ENCODE measurements at regions not wholly inside any gene's neighbourhood (a gene's known extent, or its start where the extent isn't known, plus 50 kb on each side); places are given as distances from the start of the nearest gene placed in this dataset.

DNA sequence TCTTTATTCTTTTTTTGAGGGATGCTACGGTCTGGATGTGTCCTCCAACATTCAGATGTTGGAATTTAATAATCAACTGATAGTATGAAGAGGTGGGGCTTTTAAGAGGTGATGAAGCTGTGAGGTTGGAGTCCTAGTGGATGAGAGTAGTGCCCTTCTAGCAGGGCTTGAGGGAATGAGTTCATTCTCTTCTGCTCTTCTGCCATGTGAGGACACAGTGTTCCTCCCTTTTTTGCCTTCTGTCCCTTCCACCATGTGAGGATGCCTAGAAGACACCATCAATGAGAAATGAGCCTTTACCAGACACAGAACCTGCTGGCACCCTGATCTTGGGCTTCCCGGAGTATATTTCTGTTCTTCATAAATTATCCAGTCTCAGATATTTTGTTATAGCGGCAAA is 82.1 kb upstream of the MLIP start:
- DNase-seq (ENCODE audit: low read depth), result no peak
- no peak overlapping the region for H3K4me3 ChIP-seq (ENCODE audit: low read depth, low read length)
- no peak for TF ChIP-seq CTCF (IDR thresholded peaks at IDR 0.05; ENCODE audit: insufficient read depth, low read length)

DNA sequence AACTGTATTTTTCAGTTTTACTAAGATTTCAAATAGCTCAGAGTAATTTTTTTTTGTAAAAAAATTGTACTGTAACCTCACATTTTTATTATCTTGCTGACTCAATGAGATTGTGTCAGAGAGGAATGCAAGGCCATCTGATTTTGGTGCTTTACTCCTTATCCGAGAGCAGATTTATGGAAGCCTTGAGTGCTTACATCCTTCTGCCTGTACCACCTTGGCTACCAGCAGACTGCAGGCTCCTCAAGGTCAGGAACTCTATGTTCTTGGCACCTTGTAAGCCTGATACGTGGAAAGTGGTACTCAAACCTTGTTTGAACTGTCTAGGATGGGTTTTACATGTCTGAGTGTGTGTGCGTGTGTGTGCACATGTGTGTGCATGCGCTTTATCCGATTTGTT is 80.1 kb upstream of the MLIP start:
- no peak overlapping the region for H3K4me3 ChIP-seq (ENCODE audit: low read depth, low read length)
- TF ChIP-seq CTCF (IDR thresholded peaks at IDR 0.05; ENCODE audit: insufficient read depth, low read length), result no peak
- no peak for DNase-seq (ENCODE audit: low read depth)

- H3K4me3 ChIP-seq (ENCODE audit: low read depth, low read length), result no peak overlapping the region
- TF ChIP-seq CTCF (IDR thresholded peaks at IDR 0.05; ENCODE audit: insufficient read depth, low read length), result no peak
- no peak for DNase-seq (ENCODE audit: low read depth)
Observed at GRCh38 chr6:54037277-54037779, 73.9 kb upstream of the MLIP start.

- TF ChIP-seq CTCF (IDR thresholded peaks at IDR 0.05; ENCODE audit: insufficient read depth, low read length), result no peak
- DNase-seq (ENCODE audit: low read depth), result no peak
- no peak overlapping the region for H3K4me3 ChIP-seq (ENCODE audit: low read depth, low read length)
Observed at GRCh38 chr6:54040545-54040944, 70.7 kb upstream of the MLIP start.

- no peak for DNase-seq (ENCODE audit: low read depth)
- no peak for TF ChIP-seq CTCF (IDR thresholded peaks at IDR 0.05; ENCODE audit: insufficient read depth, low read length)
- H3K4me3 ChIP-seq (ENCODE audit: low read depth, low read length), result no peak overlapping the region
Observed at GRCh38 chr6:54041239-54041638, 70.0 kb upstream of the MLIP start.

DNA sequence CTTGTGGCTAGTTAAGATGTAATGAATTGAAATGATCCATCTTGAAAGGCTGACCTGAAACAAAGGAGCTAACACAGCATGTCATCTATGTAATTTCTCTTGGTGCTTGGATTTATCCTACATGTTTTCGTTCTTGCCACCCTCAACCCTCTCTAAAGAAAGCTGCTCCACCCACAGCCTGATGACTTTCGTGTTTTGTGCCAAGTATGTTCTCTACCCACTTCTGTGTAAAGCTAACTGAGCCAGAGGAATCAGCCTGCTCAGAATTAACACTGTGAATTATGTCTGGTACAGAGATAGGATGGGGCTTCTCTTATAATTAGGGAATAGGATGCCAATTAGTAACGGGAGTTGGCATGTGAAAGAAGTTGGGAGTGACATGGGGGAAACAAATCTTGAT is 67.9 kb upstream of the MLIP start:
- no peak for DNase-seq (ENCODE audit: low read depth)
- no peak for TF ChIP-seq CTCF (IDR thresholded peaks at IDR 0.05; ENCODE audit: insufficient read depth, low read length)
- H3K4me3 ChIP-seq (ENCODE audit: low read depth, low read length), result no peak overlapping the region

GRCh38 chr6:54044059-54044458 is 67.2 kb upstream of the MLIP start:
- TF ChIP-seq CTCF (IDR thresholded peaks at IDR 0.05; ENCODE audit: insufficient read depth, low read length), result no peak
- no peak for DNase-seq (ENCODE audit: low read depth)
- H3K4me3 ChIP-seq (ENCODE audit: low read depth, low read length), result no peak overlapping the region

Data from fibroblast of the aortic adventitia (primary cell).